SKM-1 treated with dmso at 0.1 percent for 144 hours (cell line): ENCODE measurements at regions not wholly inside any gene's neighbourhood (a gene's known extent, or its start where the extent isn't known, plus 50 kb on each side); places are given as distances from the start of the nearest gene placed in this dataset.

ENCODE experiments used
- DNase-seq: peaks from one replicate; lab custom pipeline; 2025; ENCODE audit not compliant: unreplicated experiment; lab: John Stamatoyannopoulos, UW

- no peak for DNase-seq
Measured at GRCh38 chr16:31701734-31702133, 171.9 kb upstream of the ZNF267 start.

- DNase-seq, result no peak
Measured at GRCh38 chr16:31702796-31703195, 170.8 kb upstream of the ZNF267 start.

DNA sequence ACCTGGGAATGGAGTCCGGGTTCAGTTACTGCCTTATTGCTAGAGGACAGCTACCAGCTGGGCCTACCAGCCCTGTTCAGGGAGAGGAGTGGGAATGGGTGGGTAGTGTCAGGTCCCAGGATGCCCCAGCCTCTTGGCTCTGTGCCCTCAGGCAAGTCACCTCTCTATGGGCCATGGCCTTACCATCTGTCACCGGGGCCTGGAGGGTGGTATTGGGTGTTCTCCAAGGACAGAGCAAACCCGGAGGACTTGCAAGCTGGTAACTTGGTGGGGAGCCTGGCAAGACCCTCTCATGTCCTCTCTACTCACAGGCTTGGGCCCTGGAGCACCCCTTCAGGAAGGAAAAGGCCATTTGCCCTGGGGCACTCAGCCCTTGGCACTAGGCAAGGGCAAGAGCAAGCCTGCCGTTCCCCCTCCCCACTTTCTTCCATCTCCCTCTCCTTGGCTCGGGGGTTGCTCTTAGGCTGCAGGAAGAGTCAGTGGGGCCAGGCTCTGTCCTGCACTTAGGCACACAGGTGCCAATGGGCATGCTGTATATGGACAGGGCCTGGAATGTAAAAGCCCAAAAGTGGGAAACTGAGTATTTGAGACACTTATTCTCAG is 170.0 kb upstream of the ZNF267 start:
- no peak for DNase-seq

DNA sequence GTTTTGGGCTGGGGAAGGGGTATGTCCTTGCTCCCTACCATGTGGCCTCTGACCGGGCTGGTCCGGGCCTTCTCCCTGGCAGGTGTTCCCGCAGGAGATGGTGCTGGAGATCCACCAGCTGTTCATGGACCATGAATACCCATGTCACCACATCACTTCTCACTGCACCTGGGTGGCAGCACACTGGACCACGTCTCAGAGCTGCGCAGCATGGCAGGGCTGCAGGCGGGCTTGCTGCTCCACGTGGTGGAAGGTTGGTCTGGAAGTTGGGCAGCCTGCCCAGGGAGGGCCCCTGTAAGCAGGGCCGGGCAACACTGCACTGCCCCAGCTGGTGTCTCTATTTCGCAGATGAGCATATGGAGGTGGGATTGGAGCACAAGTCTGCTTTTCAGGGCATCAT is 169.5 kb upstream of the ZNF267 start:
- no peak for DNase-seq

DNA sequence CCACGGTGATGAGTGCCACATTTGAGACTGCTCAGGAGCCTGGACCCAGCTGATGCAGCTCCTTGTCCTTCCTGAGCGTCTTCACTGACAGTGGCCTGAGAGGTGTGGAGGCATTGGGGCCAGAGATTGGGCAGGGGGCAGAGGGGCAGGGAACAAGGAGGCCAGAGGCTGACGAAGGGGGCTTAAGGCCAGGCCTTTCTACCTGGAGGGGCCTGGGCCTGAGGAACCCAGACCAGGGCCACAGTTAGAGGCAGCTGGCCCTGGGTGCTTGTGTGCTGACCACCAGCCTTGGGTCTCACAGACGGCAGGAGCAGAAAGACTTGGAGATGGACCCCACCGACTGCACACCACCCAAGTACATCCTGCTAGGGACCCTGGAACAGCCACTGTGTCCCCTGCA is 168.2 kb upstream of the ZNF267 start:
- DNase-seq, result no peak

DNA sequence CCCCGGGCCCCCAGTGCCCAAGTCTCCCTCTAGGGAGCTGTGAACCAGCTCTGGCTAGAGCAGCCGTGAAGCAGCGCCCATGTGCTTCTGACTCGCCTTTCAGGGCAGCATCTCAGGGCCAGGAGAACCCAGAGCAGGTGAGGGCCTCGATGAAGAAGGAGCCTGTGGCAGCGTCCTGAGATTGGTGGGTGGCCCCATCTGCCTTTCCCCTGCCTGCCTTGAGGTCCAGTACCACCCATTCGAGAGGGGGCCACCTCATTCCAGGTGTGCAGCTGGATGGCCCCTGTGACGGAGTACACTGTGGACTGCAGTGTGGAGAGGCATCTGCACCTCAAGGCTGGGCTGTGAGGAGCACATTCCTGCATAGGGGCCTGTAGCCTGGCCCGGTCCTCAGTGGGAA is 167.3 kb upstream of the ZNF267 start:
- DNase-seq, result no peak

DNA sequence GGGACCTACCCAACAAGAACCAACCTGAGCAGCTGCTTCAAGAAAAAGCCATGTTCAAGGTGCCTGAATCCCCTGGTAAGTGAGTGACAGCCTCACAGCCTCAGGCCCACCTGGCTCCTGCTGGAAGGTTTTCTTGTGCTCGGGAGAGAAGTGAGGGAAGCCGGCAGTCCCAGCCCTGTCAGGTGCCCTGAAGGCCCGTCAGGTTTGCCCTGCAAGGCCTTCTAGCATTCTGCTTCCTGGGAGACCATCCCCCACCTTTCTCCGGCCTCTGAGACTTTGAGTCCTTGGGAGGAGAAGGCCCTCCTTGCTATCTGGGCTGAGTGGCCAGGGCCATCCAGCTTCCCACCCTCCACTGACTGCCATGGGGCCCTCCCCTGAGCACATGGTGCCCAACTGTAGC is 166.7 kb upstream of the ZNF267 start:
- no peak for DNase-seq

- no peak for DNase-seq
Measured at GRCh38 chr16:31707743-31708335, 165.8 kb upstream of the ZNF267 start.

GRCh38 chr16:31708348-31708747 is 165.3 kb upstream of the ZNF267 start:
- DNase-seq, result no peak

DNA sequence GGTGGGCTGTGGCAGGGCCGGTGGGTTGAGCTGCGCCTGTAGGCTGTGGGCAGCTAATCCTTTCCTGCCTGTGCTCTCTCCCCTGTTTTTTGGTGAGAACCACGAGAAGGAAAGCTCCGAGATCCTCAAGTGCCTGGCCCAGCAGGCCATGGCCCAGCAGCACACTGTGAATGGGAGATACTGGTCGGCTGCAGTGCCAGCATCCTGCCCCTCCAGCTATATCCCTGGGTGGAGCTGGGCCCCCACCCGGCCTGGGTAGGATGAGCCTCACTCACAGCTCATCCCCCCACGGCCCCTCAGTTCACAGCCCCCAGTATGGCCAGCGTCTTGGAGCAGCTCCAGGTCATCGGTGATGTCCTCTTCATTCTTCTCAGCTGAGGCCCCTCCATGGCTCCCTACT is 164.4 kb upstream of the ZNF267 start:
- no peak for DNase-seq

DNA sequence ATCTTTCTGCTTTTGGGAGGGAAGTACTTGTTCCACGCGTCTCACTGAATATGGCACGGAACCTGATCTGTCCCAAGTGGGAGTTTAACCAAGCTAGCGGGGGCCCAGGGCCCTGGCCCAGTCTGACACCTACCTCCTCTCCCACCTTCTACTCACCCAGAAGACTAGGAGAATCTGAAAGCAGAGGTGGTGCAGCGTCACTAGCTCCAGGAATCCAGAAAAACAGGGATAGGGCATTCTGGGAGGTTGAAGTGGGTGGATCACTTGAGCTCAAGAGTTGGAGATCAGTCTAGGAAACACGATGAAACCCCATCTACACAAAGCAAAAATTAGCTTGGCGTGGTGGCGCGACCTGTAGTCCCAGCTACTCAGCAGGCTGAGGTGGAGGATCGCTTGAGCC is 163.5 kb upstream of the ZNF267 start:
- no peak for DNase-seq

DNA sequence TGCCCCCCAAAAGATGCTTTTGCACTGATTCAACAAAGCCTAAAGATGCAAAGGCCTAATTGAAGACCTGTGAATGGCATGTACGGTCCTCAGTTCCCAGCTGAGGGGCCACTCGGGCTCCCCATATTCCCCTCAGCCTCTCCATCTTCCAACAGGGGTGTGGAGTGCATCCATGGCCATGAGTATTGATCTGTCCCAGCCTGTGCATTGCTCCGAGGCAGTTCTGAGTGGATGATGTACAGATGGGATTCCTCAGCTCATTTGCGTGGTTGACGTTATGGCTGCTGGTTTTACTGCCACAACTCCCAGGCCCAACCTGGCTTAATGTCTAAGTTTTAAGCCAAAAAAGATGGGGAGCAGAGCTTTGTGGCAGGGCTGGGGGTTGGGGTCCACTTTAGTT is 162.7 kb upstream of the ZNF267 start:
- DNase-seq, result no peak

DNA sequence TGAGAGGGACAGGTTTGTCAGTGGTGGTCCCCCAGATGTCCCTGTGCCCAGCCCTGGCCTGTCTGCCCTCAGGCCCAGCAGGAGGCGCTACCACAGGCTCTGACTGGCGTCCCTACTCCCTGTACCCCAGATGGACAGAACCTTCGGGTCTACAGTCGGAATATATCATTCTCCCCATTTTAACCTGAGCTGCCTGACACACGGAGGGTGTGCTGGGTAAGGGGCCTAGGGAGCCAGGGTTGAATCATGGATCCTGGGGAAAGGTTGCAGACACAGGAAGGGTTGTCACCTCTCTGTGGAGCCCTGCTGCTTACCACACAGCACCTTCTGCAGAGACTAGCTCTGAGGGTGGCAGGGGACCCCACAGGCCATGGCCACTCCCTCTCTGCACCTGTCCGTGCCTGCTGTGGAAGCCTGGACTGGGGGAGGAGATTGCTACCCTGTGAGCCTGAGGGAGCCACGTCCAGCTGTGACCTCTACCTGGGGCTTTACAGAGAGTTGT is 162.2 kb upstream of the ZNF267 start:
- DNase-seq, result no peak

- DNase-seq, result no peak
Measured at GRCh38 chr16:31712064-31712540, 161.5 kb upstream of the ZNF267 start.

- peak; percentile 92 for DNase-seq
Measured at GRCh38 chr16:31713071-31713944, 160.3 kb upstream of the ZNF267 start.

- no peak for DNase-seq
Measured at GRCh38 chr16:31713945-31714902, 159.4 kb upstream of the ZNF267 start.

GRCh38 chr16:31714903-31715504 is 158.6 kb upstream of the ZNF267 start:
- DNase-seq, result no peak

DNA sequence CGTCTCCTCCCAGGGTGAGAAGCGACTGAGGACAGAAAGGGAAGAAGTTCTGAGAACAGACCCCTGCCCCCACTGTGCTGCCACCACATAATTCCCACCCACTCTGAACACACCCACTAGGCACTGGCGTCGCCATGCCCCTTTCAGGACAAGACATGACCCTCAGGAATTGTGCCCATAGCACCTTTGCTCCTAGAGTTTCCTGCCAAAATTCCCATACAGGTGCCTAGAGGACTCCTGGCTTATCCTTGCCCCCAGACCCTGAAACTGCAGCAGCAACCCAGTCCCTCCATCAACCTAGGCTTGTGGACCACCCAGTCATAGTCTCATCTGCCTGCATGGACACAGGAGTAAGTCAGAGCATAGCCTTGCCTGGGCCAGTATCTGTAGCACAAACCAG is 157.7 kb upstream of the ZNF267 start:
- no peak for DNase-seq

- DNase-seq, result no peak
Measured at GRCh38 chr16:31718998-31719397, 154.6 kb upstream of the ZNF267 start.

DNA sequence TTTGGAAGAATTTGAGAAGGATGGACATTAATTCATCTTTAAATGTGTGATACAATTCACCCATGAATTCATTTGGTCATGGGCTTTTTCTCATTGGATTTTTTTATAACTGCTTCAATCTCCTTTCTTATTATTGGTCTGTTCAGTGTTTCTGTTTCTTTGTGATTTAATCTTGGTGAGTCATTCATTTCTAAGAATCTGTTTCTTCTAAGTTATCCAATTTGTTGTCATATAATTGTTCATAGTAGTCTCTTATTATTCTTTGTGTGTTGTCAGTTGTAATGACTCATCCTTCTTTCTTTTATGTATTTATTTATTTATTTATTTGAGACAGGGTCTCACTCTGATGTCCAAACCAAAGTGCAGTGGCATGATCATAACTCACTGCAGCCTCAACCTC is 146.1 kb upstream of the ZNF267 start:
- DNase-seq, result no peak
